ENCODE measurements at regions not wholly inside any gene's neighbourhood (a gene's known extent, or its start where the extent isn't known, plus 50 kb on each side); places are given as distances from the start of the nearest gene placed in this dataset.

GRCh38 chr4:46684041-46684440 lies 225.0 kb downstream of the COX7B2 start:
- TF ChIP-seq CTCF (IDR thresholded peaks at IDR 0.05; ENCODE audit: low read depth, low read length, missing input control) (no peak), MAX (IDR thresholded peaks at IDR 0.05) (no peak), JUND (IDR thresholded peaks at IDR 0.05) (no peak), EGR1 (IDR thresholded peaks at IDR 0.05; ENCODE audit: low read depth in 2 of 2) (no peak), SP1 (IDR thresholded peaks at IDR 0.05) (no peak), RAD21 (IDR thresholded peaks at IDR 0.05) (no peak), YY1 (IDR thresholded peaks at IDR 0.05) (no peak), HNF4G (IDR thresholded peaks at IDR 0.05) (no peak), ZBTB33 (IDR thresholded peaks at IDR 0.05) (no peak), REST (IDR thresholded peaks at IDR 0.05) (no peak), HNF4A (conservative IDR thresholded peaks at IDR 0.05) (no peak)
